HG02973 (cell line): ENCODE measurements at regions not wholly inside any gene's neighbourhood (a gene's known extent, or its start where the extent isn't known, plus 50 kb on each side); places are given as distances from the start of the nearest gene placed in this dataset.

Experiments used
- ATAC-seq: cut with Tn5 transposase; IDR thresholded peaks from one replicate; pipeline ENCODE4 v1.9.1; 2021; ENCODE audit warnings: moderate library complexity; ENCODE audit not compliant: unreplicated experiment

- no peak for ATAC-seq
Observed at GRCh38 chr2:144597388-144597787, 77.5 kb upstream of the ZEB2 start.

- ATAC-seq, result peak; percentile 91
Observed at GRCh38 chr2:144596073-144596871, 76.4 kb upstream of the ZEB2 start.

GRCh38 chr2:144595686-144596072 lies 75.8 kb upstream of the ZEB2 start:
- peak; percentile 42 for ATAC-seq

GRCh38 chr2:144595279-144595678 lies 75.4 kb upstream of the ZEB2 start:
- no peak for ATAC-seq

- no peak for ATAC-seq
Observed at GRCh38 chr2:144593803-144594202, 73.9 kb upstream of the ZEB2 start.

- ATAC-seq, result no peak
Observed at GRCh38 chr2:144592500-144593256, 72.8 kb upstream of the ZEB2 start.

- no peak for ATAC-seq
Observed at GRCh38 chr2:144587306-144587705, 67.4 kb upstream of the ZEB2 start.

- ATAC-seq, result no peak
Observed at GRCh38 chr2:144586476-144586875, 66.6 kb upstream of the ZEB2 start.

- ATAC-seq, result no peak
Observed at GRCh38 chr2:144583741-144584453, 64.0 kb upstream of the ZEB2 start.

- ATAC-seq, result no peak
Observed at GRCh38 chr2:144583381-144583729, 63.4 kb upstream of the ZEB2 start.

GRCh38 chr2:144582651-144583380 lies 62.9 kb upstream of the ZEB2 start:
- ATAC-seq, result no peak

GRCh38 chr2:144580521-144581161 lies 60.7 kb upstream of the ZEB2 start:
- no peak for ATAC-seq

- ATAC-seq, result no peak
Observed at GRCh38 chr2:144579556-144579955, 59.6 kb upstream of the ZEB2 start.

GRCh38 chr2:144578099-144578498 lies 58.2 kb upstream of the ZEB2 start:
- ATAC-seq, result no peak

GRCh38 chr2:144572977-144573376 lies 53.1 kb upstream of the ZEB2 start:
- ATAC-seq, result peak; percentile 74

GRCh38 chr2:144571770-144572169 lies 51.9 kb upstream of the ZEB2 start:
- ATAC-seq, result no peak

GRCh38 chr2:144570566-144570965 lies 50.6 kb upstream of the ZEB2 start:
- no peak for ATAC-seq
